ENCODE measurements at regions not wholly inside any gene's neighbourhood (a gene's known extent, or its start where the extent isn't known, plus 50 kb on each side); places are given as distances from the start of the nearest gene placed in this dataset.

DNA sequence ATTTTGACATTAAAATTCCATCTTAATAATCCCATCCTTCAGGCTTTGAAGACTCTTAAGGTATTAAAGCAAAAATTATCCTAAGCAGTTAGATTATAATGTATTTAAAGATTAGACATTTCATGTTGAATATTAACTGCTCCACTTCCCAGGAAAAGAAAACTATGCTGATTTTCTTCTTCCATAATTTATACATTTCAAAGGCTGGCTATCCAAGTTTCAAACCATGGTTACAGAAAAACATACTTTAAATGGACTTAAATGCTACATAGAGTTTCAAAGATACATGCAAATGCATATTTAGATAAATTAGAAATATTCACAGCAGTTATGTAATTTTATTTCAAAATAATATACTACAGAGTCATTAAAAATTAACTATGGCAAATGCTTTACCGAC, 1505.6 kb upstream of the ZEB2 start:
- DNase-seq (ENCODE audit: low read depth in 3 of 3, low spot score in 1 of 3) = no peak

GRCh38 chr2:146024212-146024743, 1504.4 kb upstream of the ZEB2 start:
- DNase-seq (ENCODE audit: low read depth in 3 of 3, low spot score in 1 of 3) = no peak

DNA sequence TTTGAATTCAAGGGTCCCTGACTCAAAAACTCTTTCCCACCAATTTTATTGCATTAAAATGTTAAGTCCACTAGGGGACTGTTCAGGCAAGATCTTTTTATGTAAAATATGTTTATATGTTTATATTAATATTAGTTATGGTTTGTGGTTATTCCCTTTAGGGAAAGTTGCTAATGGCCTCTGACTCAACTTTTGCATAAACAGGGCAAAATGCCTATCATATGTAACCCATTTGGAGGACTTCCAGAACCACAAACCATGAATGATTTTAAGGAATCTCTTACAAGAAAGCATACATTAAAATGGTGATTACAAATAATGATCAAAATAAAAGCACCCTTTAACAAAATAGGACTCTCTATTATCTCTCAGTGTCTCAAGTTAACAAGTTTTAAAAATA, 1484.5 kb upstream of the ZEB2 start:
- no peak for DNase-seq (ENCODE audit: low read depth in 3 of 3, low spot score in 1 of 3)

GRCh38 chr2:146003337-146003736, 1483.4 kb upstream of the ZEB2 start:
- no peak for DNase-seq (ENCODE audit: low read depth in 3 of 3, low spot score in 1 of 3)

DNA sequence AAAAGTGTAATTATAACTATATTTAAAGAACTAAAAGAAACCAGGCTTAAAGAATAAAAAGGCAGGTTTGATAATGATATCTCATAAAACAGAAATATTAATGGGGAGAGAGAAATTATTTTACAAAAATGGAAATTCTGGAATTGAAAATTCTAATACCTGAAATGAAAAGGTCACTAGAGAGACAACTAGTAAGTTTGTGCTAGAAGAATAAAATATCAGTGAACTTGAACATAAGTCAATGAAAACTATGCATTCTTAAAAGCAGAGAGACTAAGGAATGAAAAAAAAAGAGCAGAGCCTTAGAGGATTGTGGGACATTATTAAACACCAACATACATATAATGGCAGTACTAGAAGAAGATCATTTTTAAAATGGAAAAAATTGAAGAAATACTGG, 1475.0 kb upstream of the ZEB2 start:
- DNase-seq (ENCODE audit: low read depth in 3 of 3, low spot score in 1 of 3) = no peak

- DNase-seq (ENCODE audit: low read depth in 3 of 3, low spot score in 1 of 3) = no peak
These were observed 1472.7 kb upstream of the ZEB2 start for GRCh38 chr2:145992572-145992971.

DNA sequence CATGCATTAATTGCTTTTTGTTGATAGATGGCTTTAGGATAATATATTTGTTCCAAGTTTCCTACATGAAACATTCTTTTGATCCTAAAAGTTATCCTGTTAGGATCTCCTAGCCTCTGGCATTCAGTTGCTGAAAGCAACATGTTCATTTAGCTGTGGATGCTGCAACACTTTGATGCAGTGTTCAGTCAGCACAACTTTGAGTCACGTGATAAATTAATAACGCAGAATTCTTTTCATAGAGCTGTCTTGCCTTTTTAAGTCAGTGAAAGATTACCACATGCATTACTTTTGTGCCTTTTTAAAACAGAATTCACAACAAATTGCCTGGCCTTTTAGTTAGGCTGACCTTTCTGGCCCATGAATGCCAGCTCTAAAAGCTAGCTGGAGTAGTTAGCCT, 1467.9 kb upstream of the ZEB2 start:
- no peak for DNase-seq (ENCODE audit: low read depth in 3 of 3, low spot score in 1 of 3)

DNA sequence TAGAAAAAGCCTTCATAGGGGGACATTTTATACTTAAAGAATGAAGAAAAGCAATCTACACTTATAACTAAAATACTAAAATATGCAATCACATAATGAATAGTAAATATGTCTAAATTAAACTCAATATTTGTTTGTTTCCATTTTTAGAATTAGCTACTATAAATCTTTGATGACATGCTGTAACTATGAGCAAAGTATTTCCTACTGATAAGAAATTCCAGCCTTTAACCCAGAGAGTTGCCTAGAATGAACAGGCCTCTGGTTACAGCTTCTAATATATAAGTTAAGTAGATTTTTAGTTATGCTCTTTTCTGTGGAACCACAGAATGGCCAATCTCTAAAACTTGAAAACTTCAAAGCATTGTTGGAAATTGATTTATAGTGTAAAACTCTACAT, 1465.6 kb upstream of the ZEB2 start:
- no peak for DNase-seq (ENCODE audit: low read depth in 3 of 3, low spot score in 1 of 3)

- DNase-seq (ENCODE audit: low read depth in 3 of 3, low spot score in 1 of 3) = no peak
These were observed 1464.7 kb upstream of the ZEB2 start for GRCh38 chr2:145984580-145984979.

DNA sequence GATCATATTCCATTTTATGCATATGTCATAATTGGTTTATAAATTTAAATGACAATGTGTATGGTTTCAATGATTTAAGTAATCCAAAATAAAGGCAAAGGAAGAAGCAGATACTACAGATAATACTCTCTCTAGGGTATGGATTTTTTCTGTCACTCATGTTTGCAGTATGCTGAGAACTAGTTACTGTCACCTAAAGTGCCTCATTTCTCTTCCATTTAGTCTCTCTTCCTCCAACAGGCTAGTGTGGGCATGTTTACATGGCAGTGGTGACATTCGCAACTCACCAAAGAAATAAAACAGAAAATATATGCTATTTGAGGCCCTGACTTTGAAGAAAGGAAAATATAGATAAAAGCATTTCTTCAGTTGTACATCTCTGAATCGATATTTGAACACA, 1460.4 kb upstream of the ZEB2 start:
- no peak for DNase-seq (ENCODE audit: low read depth in 3 of 3, low spot score in 1 of 3)

DNA sequence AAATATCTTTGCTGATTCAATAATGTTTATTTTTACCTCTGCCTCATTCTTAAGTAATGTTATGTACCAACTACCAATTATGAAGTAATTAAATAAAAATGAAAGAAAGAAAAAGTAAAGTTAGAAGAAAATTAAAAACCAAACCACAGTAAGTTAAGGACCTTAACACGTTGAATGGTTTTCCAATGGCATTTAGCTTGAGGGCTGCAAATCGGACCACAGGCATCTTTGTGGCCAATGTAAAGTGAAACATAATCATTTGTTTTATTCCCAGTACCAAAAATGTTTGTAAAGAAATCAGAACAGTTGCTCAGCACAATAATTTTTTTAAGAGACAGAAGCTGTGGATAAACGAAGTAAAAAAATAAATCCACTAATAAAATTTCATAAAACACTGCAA, 1455.5 kb upstream of the ZEB2 start:
- DNase-seq (ENCODE audit: low read depth in 3 of 3, low spot score in 1 of 3) = no peak

GRCh38 chr2:145961846-145962245, 1441.9 kb upstream of the ZEB2 start:
- DNase-seq (ENCODE audit: low read depth in 3 of 3, low spot score in 1 of 3) = no peak

GRCh38 chr2:145960479-145961163, 1440.7 kb upstream of the ZEB2 start:
- no peak for DNase-seq (ENCODE audit: low read depth in 3 of 3, low spot score in 1 of 3)

GRCh38 chr2:145958611-145959010, 1438.7 kb upstream of the ZEB2 start:
- DNase-seq (ENCODE audit: low read depth in 3 of 3, low spot score in 1 of 3) = no peak

- no peak for DNase-seq (ENCODE audit: low read depth in 3 of 3, low spot score in 1 of 3)
These were observed 1438.0 kb upstream of the ZEB2 start for GRCh38 chr2:145957929-145958328.

DNA sequence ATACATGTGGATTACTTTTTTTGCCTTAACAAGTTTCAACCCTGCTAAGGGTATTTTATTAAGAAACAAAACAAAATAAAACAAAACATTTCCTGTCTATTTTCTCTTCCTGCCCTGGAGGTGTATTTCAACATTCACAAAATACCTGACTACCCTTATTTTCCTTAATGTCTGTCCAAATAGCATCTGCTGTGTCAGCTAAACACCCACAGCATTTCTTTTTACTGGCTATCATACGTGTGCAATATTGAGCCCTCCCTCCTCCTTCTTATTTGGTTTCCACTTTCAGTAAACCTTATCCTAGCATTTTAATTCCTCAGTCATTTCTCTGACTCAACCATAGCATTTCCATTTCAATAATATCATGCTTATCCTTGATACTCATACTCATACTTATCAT, 1420.0 kb upstream of the ZEB2 start:
- no peak for DNase-seq (ENCODE audit: low read depth in 3 of 3, low spot score in 1 of 3)

DNA sequence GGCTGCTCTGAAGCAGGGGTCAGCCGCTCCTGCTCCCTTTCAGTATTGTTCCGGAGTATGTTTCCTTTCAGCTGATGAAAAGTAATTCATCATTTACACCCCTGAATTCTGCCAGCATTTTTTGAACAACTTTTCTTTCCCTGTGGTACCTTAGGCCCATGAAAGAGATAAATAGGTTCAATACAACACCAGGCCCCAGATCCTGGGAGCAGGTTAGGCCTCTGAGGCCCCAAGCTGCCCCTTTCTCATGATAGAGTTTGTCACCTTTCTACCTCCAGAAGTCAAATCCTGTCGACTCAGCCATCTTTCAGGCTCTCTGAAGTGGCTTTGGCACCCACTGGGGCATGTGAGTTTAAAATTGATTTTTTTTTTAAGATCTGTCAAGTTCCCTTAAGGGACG, 1415.1 kb upstream of the ZEB2 start:
- DNase-seq (ENCODE audit: low read depth in 3 of 3, low spot score in 1 of 3) = no peak

DNA sequence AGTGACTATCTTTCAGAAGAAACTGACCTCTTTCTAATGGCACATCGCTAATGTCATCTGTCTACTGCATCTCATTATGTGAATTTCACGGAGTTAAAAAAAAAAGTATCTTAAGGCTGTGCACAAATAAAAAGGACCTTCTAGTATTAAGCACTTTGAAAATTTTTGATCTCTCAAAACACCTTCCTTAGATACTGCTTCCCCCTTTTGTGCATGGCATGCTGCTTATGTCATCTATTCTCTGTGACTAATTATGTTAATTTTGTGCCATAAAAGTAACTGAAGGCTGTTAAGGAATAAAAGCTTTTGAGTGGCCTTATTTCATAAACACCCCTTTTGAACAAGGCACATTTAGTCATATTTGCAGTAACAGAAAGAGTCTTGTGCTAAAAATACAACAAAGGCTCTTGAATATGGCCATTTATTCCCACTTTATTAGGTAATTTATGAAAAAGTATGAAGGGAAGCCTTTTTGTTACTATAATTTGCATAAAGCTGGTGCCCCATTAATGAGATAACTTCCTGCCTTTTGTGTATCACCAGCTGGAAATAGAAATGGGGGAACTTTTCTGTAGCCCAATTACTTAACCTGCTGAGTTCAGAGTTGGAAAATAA, 1412.0 kb upstream of the ZEB2 start:
- DNase-seq (ENCODE audit: low read depth in 3 of 3, low spot score in 1 of 3) = no peak

GRCh38 chr2:145930318-145930717, 1410.4 kb upstream of the ZEB2 start:
- no peak for DNase-seq (ENCODE audit: low read depth in 3 of 3, low spot score in 1 of 3)

DNA sequence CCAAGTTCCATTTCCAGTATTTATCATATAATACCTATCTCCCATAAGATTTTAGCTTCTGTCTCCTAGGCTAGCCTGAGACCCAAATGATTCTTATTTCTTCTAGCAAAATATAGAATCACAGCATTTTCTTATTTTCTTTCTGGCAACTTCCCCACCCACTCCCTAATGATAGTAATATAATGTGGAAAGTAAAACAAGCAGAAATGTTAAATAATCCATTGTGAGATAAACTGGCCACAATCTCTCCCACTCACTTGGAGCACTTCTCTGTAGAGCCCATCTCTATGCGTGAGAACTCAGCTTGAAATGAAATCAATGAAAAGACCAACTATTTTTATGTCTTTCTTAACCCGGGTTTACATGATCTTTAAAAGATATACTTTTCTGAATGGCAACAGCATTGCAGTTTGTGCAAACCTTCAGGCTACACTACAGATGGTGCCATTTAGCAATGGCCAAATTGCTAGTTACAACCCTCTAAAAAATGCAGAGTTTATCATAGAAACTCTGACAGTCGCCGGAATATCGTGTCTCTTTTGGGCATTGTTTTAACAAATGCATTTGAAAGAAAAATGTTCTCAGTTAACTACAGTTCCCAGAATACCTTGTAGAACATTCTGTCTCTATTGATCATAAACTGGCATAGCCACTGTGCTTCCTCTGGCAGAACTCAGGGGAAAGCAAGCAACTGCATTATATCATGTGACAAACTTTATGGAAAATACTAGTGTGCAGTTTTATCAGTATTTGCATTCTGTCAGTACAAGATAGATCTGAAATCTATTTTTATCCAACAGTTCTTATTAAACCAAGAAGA, 1407.4 kb upstream of the ZEB2 start:
- DNase-seq (ENCODE audit: low read depth in 3 of 3, low spot score in 1 of 3) = no peak

- DNase-seq (ENCODE audit: low read depth in 3 of 3, low spot score in 1 of 3) = no peak
These were observed 1405.7 kb upstream of the ZEB2 start for GRCh38 chr2:145925591-145925990.

DNA sequence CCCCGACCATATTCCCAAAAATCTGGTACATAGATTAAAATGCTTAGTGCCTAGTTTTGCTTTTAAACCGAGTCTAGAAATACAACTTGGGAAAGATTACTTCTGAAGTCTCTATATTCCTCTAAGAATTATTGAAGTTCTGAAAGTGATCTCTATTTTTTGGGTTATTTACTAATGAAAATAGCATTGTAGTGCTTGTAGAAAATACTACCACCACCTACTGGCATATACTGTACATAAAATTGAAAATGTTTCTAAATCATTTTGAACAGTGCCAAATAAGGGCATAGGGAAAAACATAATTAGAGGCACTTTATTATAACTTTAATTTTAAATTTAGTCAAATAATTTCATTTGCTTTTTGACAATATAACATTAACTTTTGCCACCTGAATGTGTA, 1399.6 kb upstream of the ZEB2 start:
- no peak for DNase-seq (ENCODE audit: low read depth in 3 of 3, low spot score in 1 of 3)
